ENCODE measurements at regions not wholly inside any gene's neighbourhood (a gene's known extent, or its start where the extent isn't known, plus 50 kb on each side); places are given as distances from the start of the nearest gene placed in this dataset.

DNA sequence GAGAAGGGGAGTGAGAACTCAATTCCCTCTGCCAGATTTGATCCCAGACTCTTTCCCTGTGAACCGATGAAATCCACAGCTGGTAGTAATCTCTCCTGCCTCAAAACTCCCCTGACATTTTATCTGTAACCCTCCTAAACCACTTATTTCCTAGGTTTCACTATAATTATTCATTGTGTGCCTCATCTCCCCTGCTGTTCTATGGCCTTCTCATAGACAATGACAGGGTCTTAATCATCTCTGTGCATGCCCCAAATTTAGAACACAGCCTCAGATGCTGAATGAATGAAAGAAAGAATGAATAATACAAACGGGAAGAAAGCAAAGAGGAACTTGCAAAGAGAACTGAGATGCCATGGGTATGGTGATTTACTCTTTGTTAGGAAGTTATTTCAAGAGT, 451.1 kb downstream of the HS3ST3B1 start:
- TF ChIP-seq, protein P1, sequence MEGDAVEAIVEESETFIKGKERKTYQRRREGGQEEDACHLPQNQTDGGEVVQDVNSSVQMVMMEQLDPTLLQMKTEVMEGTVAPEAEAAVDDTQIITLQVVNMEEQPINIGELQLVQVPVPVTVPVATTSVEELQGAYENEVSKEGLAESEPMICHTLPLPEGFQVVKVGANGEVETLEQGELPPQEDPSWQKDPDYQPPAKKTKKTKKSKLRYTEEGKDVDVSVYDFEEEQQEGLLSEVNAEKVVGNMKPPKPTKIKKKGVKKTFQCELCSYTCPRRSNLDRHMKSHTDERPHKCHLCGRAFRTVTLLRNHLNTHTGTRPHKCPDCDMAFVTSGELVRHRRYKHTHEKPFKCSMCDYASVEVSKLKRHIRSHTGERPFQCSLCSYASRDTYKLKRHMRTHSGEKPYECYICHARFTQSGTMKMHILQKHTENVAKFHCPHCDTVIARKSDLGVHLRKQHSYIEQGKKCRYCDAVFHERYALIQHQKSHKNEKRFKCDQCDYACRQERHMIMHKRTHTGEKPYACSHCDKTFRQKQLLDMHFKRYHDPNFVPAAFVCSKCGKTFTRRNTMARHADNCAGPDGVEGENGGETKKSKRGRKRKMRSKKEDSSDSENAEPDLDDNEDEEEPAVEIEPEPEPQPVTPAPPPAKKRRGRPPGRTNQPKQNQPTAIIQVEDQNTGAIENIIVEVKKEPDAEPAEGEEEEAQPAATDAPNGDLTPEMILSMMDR (IDR thresholded peaks at IDR 0.05): no peak
- intact Hi-C loops (cut with DNase I): no loop called here
- Histone ChIP-seq H3K27ac (no peak overlapping the region), H3K4me1 (no peaks in the 10 kb centered on the region), H3K4me3 (no peak overlapping the region), H3K27me3 (no peaks in the 10 kb centered on the region), H3K9me3 (no peaks in the 10 kb centered on the region), H3K36me3 (no peaks in the 10 kb centered on the region)
- FAIRE-seq: no peak
- DNase-seq: no peak
- no peak for ATAC-seq
- 66 to 72% methylated on average over 2 of the region's 2 CpGs for WGBS, 2 donors

DNA sequence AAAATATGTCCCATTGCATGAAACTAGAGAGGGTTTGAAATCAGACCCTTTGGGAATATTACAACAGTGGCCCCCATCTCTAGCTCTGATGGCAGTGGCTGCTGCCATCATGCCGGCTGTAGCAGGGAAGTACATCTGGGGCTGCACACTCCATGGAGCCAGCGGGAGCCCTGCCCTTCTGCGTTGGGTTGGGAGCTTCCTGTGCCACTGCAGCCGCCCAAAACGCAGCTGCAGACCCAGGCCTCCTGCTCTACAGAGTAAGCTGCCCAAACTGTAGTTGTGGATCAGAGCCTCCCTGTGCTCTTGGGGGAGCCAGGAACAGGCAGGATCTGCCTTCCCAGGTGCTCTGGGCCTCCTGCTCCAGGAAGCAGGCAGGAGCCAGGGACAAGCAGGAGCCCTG, 450.0 kb downstream of the HS3ST3B1 start:
- H3K4me1 ChIP-seq: no peaks in the 10 kb centered on the region
- H3K27ac ChIP-seq: no peak overlapping the region
- no peaks in the 10 kb centered on the region for H3K36me3 ChIP-seq
- intact Hi-C loops (cut with DNase I): no loop called here
- DNase-seq (no peak), FAIRE-seq (no peak), ATAC-seq (no peak)
- TF ChIP-seq, protein P1 (IDR thresholded peaks at IDR 0.05): no peak
- H3K9me3 ChIP-seq: no peaks in the 10 kb centered on the region
- no peaks in the 10 kb centered on the region for H3K27me3 ChIP-seq
- H3K4me3 ChIP-seq: no peak overlapping the region
- 88 to 96% methylated on average over 5 of the region's 5 CpGs for WGBS, 2 donors

DNA sequence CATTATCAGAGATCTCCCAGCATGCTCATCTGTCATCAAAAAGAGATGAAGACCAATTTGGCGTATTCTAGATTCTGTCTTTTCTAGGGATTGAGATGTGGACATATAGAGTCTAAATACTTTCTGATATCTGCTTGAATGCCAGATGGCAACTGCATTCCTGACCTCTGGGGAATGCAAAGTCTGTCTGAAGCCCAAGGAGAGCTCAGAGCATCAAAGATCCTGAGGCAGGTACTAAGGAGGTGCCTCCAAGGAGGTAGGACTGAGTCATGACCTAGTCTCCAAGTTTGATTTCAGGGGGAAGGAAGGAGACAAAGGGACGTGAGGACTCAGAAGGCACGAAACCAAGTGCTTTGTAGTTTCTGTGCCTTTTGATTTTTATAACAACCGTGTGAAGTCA, 448.4 kb downstream of the HS3ST3B1 start:
- Histone ChIP-seq H3K27ac (no peak overlapping the region), H3K36me3 (no peaks in the 10 kb centered on the region), H3K4me3 (no peak overlapping the region), H3K9me3 (no peaks in the 10 kb centered on the region), H3K27me3 (no peaks in the 10 kb centered on the region), H3K4me1 (no peaks in the 10 kb centered on the region)
- DNase-seq (no peak), FAIRE-seq (no peak), ATAC-seq (no peak)
- TF ChIP-seq, protein P1 (IDR thresholded peaks at IDR 0.05): no peak
- intact Hi-C loops (cut with DNase I): no loop called here
- WGBS, 2 donors: 82% methylated on average over 4 of the region's 4 CpGs

DNA sequence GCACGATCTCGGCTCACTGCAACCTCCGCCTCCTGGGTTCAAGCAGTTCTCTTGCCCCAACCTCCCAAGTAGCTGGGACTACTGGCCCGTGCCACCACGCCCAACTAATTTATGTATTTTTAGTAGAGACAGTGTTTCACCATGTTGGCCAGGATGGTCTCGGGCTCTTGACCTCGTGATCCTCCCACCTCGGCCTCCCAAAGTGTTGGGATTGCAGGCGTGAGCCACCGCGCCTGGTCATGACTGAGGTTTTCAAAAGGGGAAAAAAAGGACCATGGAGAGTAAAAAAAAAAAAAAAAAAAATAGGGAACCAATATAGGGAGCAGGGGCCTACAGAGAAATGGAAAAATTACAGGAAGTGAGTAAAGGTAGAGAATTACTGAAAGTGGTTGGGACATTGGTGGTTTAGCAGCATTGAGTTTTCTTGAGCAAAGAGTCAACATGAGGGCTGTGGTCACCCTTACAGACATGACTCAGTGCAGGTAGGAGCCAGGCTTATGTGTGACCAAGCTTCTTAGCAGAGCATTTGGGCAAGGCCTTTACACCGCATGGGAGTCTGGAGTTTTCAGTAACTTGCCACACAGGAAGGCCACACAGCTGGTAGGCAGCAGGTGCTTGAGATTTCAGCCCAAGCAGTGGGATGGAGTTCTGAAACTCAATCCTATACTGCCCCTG, 447.3 kb downstream of the HS3ST3B1 start:
- H3K9me3 ChIP-seq: no peaks in the 10 kb centered on the region
- H3K27me3 ChIP-seq: no peaks in the 10 kb centered on the region
- no peak overlapping the region for H3K27ac ChIP-seq
- no peaks in the 10 kb centered on the region for H3K36me3 ChIP-seq
- H3K4me1 ChIP-seq: no peaks in the 10 kb centered on the region
- intact Hi-C loops (cut with DNase I): no loop called here
- TF ChIP-seq, protein P1 (IDR thresholded peaks at IDR 0.05): no peak
- WGBS, 2 donors: 86 to 87% methylated on average over 12 of the region's 12 CpGs
- FAIRE-seq (no peak), ATAC-seq (no peak), DNase-seq (no peak)
- H3K4me3 ChIP-seq: no peak overlapping the region

DNA sequence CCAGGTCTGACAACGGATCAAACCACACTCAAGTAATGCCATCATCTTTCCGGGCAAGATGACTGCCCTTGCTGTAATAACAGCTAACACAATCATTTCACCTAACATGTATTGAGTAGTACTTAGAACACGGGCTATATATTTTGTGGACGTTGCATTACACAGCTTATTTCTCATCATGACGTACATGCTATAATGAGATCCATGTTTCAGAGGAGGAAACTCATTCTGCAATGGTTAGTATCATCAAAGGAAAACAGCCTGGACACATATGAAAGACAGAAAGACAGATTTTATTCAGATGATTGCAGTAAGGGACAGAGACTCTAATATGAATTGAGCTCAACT, 446.7 kb downstream of the HS3ST3B1 start:
- Histone ChIP-seq H3K27me3 (no peaks in the 10 kb centered on the region), H3K4me3 (no peak overlapping the region), H3K4me1 (no peaks in the 10 kb centered on the region), H3K36me3 (no peaks in the 10 kb centered on the region), H3K27ac (no peak overlapping the region), H3K9me3 (no peaks in the 10 kb centered on the region)
- TF ChIP-seq, protein P1 (IDR thresholded peaks at IDR 0.05): no peak
- intact Hi-C loops (cut with DNase I): no loop called here
- no peak for DNase-seq
- FAIRE-seq: no peak
- 71 to 78% methylated on average over 5 of the region's 5 CpGs for WGBS, 2 donors
- ATAC-seq: no peak
